ENCODE measurements at regions not wholly inside any gene's neighbourhood (a gene's known extent, or its start where the extent isn't known, plus 50 kb on each side); places are given as distances from the start of the nearest gene placed in this dataset.
"Not testable (repeated sequence)": the region's sequence is repeated elsewhere in the genome, so short reads cannot be mapped to it uniquely, and the experiment has no call there.

DNA sequence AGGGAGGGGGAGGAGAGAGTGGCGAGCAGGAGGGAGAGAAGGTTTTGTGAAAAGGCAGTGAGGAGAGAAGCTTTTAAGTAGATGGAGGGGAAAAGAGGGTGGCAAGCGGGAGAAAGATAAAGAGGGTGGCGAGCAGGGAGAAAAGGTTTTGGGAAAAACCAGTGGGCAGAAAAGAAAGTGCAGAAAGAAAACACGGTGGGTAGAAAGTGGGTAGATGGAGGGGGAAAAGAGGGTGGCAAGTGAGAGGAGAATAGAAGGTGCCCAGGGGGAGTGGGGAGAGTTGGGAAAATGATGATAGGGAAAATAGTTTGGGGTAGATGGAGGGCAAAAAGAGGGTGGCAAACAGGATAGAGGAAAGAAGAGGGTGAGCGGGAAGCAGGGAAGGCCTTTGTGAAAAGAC lies 69.1 kb upstream of the THOC3 start:
- H3K27me3 ChIP-seq (ENCODE audit: control insufficient read depth, insufficient read depth, low read length); H3K4me3 ChIP-seq (ENCODE audit: low read length); H3K27ac ChIP-seq (ENCODE audit: low read length); DNase-seq; H3K4me1 ChIP-seq (ENCODE audit: control insufficient read depth, insufficient read depth, low read length); H3K9me3 ChIP-seq (ENCODE audit: control insufficient read depth, low read depth, low read length); H3K36me3 ChIP-seq (ENCODE audit: control insufficient read depth, insufficient read depth, low read length): not testable (repeated sequence)
- 84% methylated on average over 4 of the region's 5 CpGs for WGBS (ENCODE audit: insufficient coverage, low lambda C conversion rate)

DNA sequence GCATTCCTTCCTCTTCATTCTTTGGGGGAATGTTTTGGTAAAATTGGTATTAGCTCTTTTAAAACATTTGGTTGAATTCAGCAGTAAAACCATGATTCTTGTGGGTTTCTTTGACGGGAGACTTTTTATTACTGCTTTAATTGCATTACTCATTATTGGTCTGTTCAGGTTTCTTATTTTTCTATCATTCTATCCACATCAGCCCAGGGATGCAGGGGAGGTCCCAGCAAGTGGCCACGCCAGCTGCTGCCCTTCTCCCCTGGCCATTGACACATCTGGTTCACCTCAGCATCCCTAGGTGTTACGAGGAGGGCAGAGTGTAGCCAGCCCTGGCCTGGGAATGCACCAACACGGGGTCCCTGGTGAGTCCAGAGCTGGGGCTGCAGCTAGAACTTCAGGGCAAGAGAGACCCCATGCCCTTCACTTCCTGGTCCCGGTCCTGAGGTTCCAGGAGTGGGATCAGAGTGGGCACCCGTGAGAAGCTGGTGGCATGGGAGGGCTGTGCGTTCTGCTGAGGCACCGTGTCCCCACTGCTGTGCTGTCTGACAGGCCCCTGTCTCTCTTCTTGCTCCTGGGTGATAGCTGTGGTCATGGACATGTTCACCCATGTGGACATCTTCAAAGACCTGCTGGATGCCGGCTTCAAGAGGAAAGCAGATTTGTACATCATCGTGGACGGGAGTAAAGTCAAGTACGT lies 72.1 kb upstream of the THOC3 start:
- not testable (repeated sequence) for H3K4me3 ChIP-seq (ENCODE audit: low read length); H3K27ac ChIP-seq (ENCODE audit: low read length); H3K27me3 ChIP-seq (ENCODE audit: control insufficient read depth, insufficient read depth, low read length); H3K36me3 ChIP-seq (ENCODE audit: control insufficient read depth, insufficient read depth, low read length); DNase-seq; H3K4me1 ChIP-seq (ENCODE audit: control insufficient read depth, insufficient read depth, low read length); H3K9me3 ChIP-seq (ENCODE audit: control insufficient read depth, low read depth, low read length)
- WGBS (ENCODE audit: insufficient coverage, low lambda C conversion rate) = no CpG with 5 or more reads among the region's 12 CpGs

DNA sequence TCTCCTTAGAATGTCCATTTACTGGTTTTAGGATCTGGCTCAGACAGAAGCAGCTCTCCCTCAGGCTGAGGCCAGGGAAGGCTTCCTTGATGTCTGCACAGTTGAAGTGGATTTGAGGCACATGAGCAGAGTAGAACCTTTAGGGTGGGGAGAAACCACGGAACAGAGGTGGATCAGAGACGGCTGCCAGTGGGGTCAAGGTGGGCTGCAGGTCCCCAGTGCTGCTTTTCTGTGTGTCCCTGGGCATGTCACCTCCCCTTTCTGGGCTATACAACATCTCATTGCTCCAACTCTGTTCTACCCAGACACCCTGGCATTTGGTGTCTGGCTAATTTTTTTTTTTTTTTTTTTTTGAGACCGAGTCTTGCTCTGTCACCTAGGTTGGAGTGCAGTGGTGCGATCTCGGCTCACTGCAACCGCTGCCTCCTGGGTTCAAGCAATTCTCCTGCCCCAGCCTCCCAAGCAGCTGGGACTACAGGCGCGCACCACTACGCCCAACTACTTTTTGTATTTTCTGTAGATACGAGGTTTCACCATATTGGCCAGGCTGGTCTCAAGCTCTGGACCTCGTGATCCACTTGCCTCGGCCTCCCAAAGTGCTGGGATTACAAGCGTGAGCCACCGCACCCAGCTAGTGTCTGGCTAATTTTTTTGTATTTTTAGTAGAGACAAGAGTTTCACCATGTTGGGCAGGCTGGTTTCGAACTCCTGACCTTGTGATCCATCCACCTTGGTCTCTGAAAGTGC lies 73.3 kb upstream of the THOC3 start:
- not testable (repeated sequence) for H3K4me1 ChIP-seq (ENCODE audit: control insufficient read depth, insufficient read depth, low read length); H3K27ac ChIP-seq (ENCODE audit: low read length); DNase-seq; H3K9me3 ChIP-seq (ENCODE audit: control insufficient read depth, low read depth, low read length); H3K27me3 ChIP-seq (ENCODE audit: control insufficient read depth, insufficient read depth, low read length); H3K36me3 ChIP-seq (ENCODE audit: control insufficient read depth, insufficient read depth, low read length); H3K4me3 ChIP-seq (ENCODE audit: low read length)
- no CpG with 5 or more reads among the region's 15 CpGs for whole genome bisulfite sequencing (ENCODE audit: insufficient coverage, low lambda C conversion rate)

GRCh38 chr5:176042020-176042658 lies 74.0 kb upstream of the THOC3 start:
- not testable (repeated sequence) for H3K9me3 ChIP-seq (ENCODE audit: control insufficient read depth, low read depth, low read length); H3K36me3 ChIP-seq (ENCODE audit: control insufficient read depth, insufficient read depth, low read length); H3K4me3 ChIP-seq (ENCODE audit: low read length); H3K27ac ChIP-seq (ENCODE audit: low read length); H3K27me3 ChIP-seq (ENCODE audit: control insufficient read depth, insufficient read depth, low read length); DNase-seq; H3K4me1 ChIP-seq (ENCODE audit: control insufficient read depth, insufficient read depth, low read length)
- no CpG with 5 or more reads among the region's 6 CpGs for WGBS (ENCODE audit: insufficient coverage, low lambda C conversion rate)

- H3K4me3 ChIP-seq (ENCODE audit: low read length); H3K27ac ChIP-seq (ENCODE audit: low read length); H3K9me3 ChIP-seq (ENCODE audit: control insufficient read depth, low read depth, low read length); DNase-seq; H3K36me3 ChIP-seq (ENCODE audit: control insufficient read depth, insufficient read depth, low read length); H3K27me3 ChIP-seq (ENCODE audit: control insufficient read depth, insufficient read depth, low read length); H3K4me1 ChIP-seq (ENCODE audit: control insufficient read depth, insufficient read depth, low read length): not testable (repeated sequence)
- WGBS (ENCODE audit: insufficient coverage, low lambda C conversion rate) = no CpG with 5 or more reads among the region's 7 CpGs
Measured at GRCh38 chr5:176043252-176043829, 75.2 kb upstream of the THOC3 start.

DNA sequence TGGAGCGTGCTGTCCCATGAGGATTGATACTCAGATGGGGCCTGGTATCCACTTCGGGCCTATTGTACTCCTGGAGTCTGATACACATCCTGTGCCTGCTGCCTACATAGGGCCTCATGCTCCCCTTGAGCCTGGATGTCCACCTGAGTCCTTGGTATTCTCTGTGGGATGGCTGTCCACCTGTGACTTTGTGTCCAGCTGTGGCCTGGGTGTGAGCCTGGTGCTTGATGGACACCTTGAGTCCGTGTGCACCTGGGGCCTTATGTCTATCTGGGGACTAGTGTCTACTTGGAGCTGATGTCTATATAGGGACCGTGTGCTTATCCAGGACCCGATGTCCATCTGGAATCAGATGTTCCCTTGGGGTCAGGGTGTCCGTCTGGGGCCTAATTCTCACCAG lies 75.9 kb upstream of the THOC3 start:
- no CpG with 5 or more reads among the region's 6 CpGs for WGBS (ENCODE audit: insufficient coverage, low lambda C conversion rate)
- H3K4me1 ChIP-seq (ENCODE audit: control insufficient read depth, insufficient read depth, low read length); DNase-seq; H3K27me3 ChIP-seq (ENCODE audit: control insufficient read depth, insufficient read depth, low read length); H3K9me3 ChIP-seq (ENCODE audit: control insufficient read depth, low read depth, low read length); H3K4me3 ChIP-seq (ENCODE audit: low read length); H3K36me3 ChIP-seq (ENCODE audit: control insufficient read depth, insufficient read depth, low read length); H3K27ac ChIP-seq (ENCODE audit: low read length): not testable (repeated sequence)

- not testable (repeated sequence) for H3K27me3 ChIP-seq (ENCODE audit: control insufficient read depth, insufficient read depth, low read length); H3K4me1 ChIP-seq (ENCODE audit: control insufficient read depth, insufficient read depth, low read length); H3K9me3 ChIP-seq (ENCODE audit: control insufficient read depth, low read depth, low read length); H3K36me3 ChIP-seq (ENCODE audit: control insufficient read depth, insufficient read depth, low read length); DNase-seq; H3K4me3 ChIP-seq (ENCODE audit: low read length); H3K27ac ChIP-seq (ENCODE audit: low read length)
- no CpG with 5 or more reads among the region's 10 CpGs for WGBS (ENCODE audit: insufficient coverage, low lambda C conversion rate)
Measured at GRCh38 chr5:176044431-176044830, 76.3 kb upstream of the THOC3 start.

- not testable (repeated sequence) for H3K4me3 ChIP-seq (ENCODE audit: low read length); H3K9me3 ChIP-seq (ENCODE audit: control insufficient read depth, low read depth, low read length); H3K27ac ChIP-seq (ENCODE audit: low read length); H3K4me1 ChIP-seq (ENCODE audit: control insufficient read depth, insufficient read depth, low read length); H3K27me3 ChIP-seq (ENCODE audit: control insufficient read depth, insufficient read depth, low read length); H3K36me3 ChIP-seq (ENCODE audit: control insufficient read depth, insufficient read depth, low read length); DNase-seq
- WGBS (ENCODE audit: insufficient coverage, low lambda C conversion rate) = no CpG with 5 or more reads among the region's 13 CpGs
Measured at GRCh38 chr5:176045442-176045841, 77.3 kb upstream of the THOC3 start.

GRCh38 chr5:176048671-176049070 lies 80.6 kb upstream of the THOC3 start:
- WGBS (ENCODE audit: insufficient coverage, low lambda C conversion rate) = no CpG with 5 or more reads among the region's 6 CpGs
- H3K4me1 ChIP-seq (ENCODE audit: control insufficient read depth, insufficient read depth, low read length); H3K4me3 ChIP-seq (ENCODE audit: low read length); H3K27me3 ChIP-seq (ENCODE audit: control insufficient read depth, insufficient read depth, low read length); H3K36me3 ChIP-seq (ENCODE audit: control insufficient read depth, insufficient read depth, low read length); H3K9me3 ChIP-seq (ENCODE audit: control insufficient read depth, low read depth, low read length); H3K27ac ChIP-seq (ENCODE audit: low read length); DNase-seq: not testable (repeated sequence)

- not testable (repeated sequence) for H3K9me3 ChIP-seq (ENCODE audit: control insufficient read depth, low read depth, low read length); H3K27me3 ChIP-seq (ENCODE audit: control insufficient read depth, insufficient read depth, low read length); H3K4me1 ChIP-seq (ENCODE audit: control insufficient read depth, insufficient read depth, low read length); DNase-seq; H3K27ac ChIP-seq (ENCODE audit: low read length); H3K4me3 ChIP-seq (ENCODE audit: low read length); H3K36me3 ChIP-seq (ENCODE audit: control insufficient read depth, insufficient read depth, low read length)
- no CpG with 5 or more reads among the region's 65 CpGs for WGBS (ENCODE audit: insufficient coverage, low lambda C conversion rate)
Measured at GRCh38 chr5:176060472-176061268, 92.6 kb upstream of the THOC3 start.
